Cardiac fibroblast (primary cell): ENCODE measurements at regions not wholly inside any gene's neighbourhood (a gene's known extent, or its start where the extent isn't known, plus 50 kb on each side); places are given as distances from the start of the nearest gene placed in this dataset.

ENCODE experiments used
- DNase-seq, 2 donors: peaks; one replicate each; pipeline versions ENCODE4 v3.0.0 to v3.0.0-alpha.2; 2010; ENCODE audit warnings: low read depth in 2 of 2
- H3K4me3 ChIP-seq, 2 donors: replicated peaks in 1 of 2; 1 replicate in 1 of 2; 2 replicates in 1 of 2; pipeline ENCODE4 v1.5.1; 2011; ENCODE audit warnings: low read depth in 2 of 2, low read length in 2 of 2, mild to moderate bottlenecking in 2 of 2, moderate library complexity in 1 of 2
- TF ChIP-seq, protein P1 (sequence below): IDR thresholded peaks from one replicate; pipeline ENCODE4 v1.5.1; 2011; ENCODE audit warnings: low read depth, mild to moderate bottlenecking, low read length, inconsistent platforms

DNA sequence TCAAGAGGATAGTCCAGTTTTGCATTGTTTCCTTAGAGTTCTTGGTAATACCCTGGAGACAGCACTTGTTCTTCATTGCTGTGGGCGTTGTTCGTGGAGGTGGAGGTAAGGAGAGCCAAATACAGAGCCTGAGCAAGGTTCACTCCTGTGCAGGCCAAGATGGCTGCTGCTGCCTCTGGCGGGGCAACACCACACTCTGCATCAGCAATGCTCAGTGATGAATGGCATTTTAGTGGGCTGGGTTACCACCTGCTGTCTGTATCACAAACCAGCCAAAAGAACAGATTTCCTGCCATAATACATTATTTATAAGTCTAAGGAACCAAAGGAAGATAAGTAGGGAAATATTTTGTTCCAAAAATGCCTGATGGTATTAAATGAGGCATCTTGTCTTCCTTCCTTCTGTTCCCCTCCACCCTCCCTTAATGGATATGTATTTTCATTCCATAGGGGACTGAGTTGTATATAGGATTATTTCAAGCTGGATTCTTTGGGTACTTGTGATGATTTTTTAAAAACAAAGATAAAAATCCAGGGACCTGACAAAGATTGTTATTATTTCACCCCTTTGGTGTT is 61.6 kb upstream of the LIMCH1 start:
- H3K4me3 ChIP-seq, result no peak overlapping the region
- TF ChIP-seq, protein P1, sequence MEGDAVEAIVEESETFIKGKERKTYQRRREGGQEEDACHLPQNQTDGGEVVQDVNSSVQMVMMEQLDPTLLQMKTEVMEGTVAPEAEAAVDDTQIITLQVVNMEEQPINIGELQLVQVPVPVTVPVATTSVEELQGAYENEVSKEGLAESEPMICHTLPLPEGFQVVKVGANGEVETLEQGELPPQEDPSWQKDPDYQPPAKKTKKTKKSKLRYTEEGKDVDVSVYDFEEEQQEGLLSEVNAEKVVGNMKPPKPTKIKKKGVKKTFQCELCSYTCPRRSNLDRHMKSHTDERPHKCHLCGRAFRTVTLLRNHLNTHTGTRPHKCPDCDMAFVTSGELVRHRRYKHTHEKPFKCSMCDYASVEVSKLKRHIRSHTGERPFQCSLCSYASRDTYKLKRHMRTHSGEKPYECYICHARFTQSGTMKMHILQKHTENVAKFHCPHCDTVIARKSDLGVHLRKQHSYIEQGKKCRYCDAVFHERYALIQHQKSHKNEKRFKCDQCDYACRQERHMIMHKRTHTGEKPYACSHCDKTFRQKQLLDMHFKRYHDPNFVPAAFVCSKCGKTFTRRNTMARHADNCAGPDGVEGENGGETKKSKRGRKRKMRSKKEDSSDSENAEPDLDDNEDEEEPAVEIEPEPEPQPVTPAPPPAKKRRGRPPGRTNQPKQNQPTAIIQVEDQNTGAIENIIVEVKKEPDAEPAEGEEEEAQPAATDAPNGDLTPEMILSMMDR, result no peak
- no peak for DNase-seq

DNA sequence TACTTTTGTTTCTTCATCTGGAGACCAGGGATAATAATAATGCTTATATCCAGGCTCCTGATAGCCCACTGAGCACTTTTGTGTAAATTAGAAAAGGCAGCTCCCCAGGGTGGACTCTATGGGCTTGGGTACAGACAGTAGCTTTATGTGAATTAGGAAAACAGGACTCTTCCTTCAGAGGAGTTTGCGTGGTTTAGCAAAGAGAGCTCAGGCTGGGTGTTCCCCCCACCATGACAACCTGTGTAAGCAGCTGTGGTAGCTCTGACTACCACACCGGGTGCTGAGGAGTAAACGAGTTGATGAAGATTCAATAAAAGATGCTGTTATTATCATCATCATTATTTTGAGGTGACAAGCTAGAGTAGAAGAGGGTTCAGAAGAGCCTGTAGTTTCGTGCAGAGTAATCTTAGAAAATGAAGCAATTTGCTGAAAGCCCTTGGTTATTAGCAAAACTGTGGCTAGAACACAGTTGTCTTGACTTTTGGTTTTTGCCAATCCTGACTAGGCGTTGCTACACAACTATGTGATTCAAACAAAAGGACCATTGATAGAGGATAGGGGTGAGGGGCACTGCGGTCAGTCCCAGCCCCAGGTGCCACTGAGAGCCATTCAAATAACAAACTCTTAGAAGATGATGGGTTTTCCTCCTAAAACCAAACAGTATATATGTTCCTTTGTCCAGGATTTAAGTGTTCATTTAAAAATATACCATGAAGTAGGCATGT is 60.6 kb upstream of the LIMCH1 start:
- no peak overlapping the region for H3K4me3 ChIP-seq
- TF ChIP-seq, protein P1, result no peak
- no peak for DNase-seq

DNA sequence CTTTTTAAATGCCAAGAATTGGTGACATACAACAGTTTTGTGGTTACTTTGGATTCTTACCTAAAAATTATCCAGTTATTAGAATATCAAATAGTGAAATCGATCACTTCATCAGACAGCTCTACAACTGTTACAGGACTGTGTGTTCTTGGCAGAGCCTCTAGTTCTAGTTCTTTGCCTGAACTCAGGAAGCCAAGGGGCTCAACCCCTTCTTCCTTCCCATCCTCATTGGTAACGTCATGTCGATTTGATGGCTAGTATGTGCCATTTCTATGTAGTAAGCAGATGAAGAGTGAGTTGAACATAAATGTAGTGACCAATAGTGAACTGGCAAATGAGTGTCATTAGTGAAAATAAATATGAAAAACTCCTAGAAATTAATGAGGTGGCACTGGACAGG is 59.4 kb upstream of the LIMCH1 start:
- DNase-seq, result no peak
- TF ChIP-seq, protein P1, result no peak
- H3K4me3 ChIP-seq, result no peak overlapping the region

DNA sequence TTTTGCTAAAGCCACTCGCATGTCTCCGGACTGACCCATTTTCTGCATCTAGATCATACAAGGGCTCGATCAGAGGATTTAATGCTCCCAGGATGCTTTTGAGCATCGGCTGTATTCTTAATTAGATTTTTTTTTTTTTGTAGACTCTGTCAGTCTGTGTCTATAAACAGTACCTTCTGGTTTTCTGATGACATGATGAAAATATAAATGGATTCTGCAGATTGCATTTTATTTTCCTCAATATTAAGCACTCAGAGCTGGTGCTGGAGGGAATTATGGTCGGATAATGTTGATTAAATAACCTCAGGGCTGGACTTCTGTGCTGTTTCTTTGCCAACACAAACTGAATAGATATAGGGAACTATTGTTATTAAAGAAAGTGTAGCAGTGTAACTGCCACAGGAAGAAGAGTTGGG is 57.1 kb upstream of the LIMCH1 start:
- TF ChIP-seq, protein P1, result no peak

DNA sequence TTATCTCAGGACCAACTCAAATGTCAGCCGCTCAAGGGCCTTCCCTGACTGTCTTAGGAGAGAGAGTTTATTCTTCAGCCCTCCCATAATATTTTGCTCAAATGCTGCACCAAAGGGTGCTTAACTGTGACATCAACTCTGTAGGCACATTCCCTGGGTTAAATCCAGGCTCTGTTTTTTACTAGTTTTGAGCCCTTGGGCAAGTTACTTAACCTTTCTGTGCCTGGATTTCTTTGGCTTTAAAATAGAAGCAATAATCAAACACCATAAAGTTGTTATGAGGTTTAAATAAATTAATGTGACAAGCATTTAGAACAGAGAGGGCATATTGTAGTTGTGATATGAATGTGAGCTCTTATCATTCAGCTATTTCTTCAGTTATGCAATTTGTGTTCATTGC is 54.2 kb upstream of the LIMCH1 start:
- TF ChIP-seq, protein P1, result no peak
- no peak for DNase-seq
- H3K4me3 ChIP-seq, result no peak overlapping the region

More for the DNA sequence above, 57.1 kb upstream of the LIMCH1 start:
- DNase-seq, result no peak
- no peak overlapping the region for H3K4me3 ChIP-seq

DNA sequence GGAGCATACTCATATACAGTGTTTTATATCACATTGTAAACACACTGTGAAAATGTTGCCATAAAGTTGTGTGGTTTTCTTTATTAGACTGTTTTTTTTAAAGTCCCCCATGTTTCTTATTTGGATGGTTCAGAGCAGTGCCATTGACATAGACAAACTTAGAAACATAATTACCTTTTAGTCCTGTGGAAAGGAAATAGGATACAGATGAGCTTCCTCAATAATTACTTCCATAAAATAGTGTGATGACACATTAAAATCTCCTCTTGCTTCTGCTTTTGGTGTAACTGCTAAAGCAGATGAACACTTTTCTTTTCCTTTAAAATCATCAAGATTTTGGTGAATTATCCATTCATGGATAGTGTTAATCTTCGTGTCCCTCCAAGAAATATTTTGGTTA is 52.9 kb upstream of the LIMCH1 start:
- H3K4me3 ChIP-seq, result no peak overlapping the region
- DNase-seq, result no peak
- TF ChIP-seq, protein P1, result no peak
